ENCODE measurements at regions not wholly inside any gene's neighbourhood (a gene's known extent, or its start where the extent isn't known, plus 50 kb on each side); places are given as distances from the start of the nearest gene placed in this dataset.

GRCh38 chr3:148601766-148602685 lies 95.7 kb upstream of the AGTR1 start:
- ATAC-seq (no peak), DNase-seq (no peak)
- no peaks in the 10 kb centered on the region for H3K4me1 Mint-ChIP-seq
- CTCF ChIA-PET, result no interaction called here
- intact Hi-C loops (cut with DNase I, micrococcal nuclease), result no loop called here
- H3K4me3 Mint-ChIP-seq, result no peak overlapping the region
- no peaks in the 10 kb centered on the region for H3K36me3 Mint-ChIP-seq (ENCODE audit: low read depth)
- no peaks in the 10 kb centered on the region for H3K9me3 Mint-ChIP-seq (ENCODE audit: low read depth)
- POLR2A ChIA-PET, result no interaction called here
- H3K27ac Mint-ChIP-seq, result no peak overlapping the region
- no peaks in the 10 kb centered on the region for H3K27me3 Mint-ChIP-seq

GRCh38 chr3:148604270-148605085 lies 93.2 kb upstream of the AGTR1 start:
- Mint-ChIP-seq H3K9me3 (ENCODE audit: low read depth) (peaks cover 4% of the 10 kb centered on the region), H3K36me3 (ENCODE audit: low read depth) (no peaks in the 10 kb centered on the region), H3K4me3 (no peak overlapping the region), H3K27me3 (no peaks in the 10 kb centered on the region), H3K4me1 (no peaks in the 10 kb centered on the region), H3K27ac (no peak overlapping the region)
- intact Hi-C loops (cut with DNase I, micrococcal nuclease), result no loop called here
- DNase-seq, result no peak
- ChIA-PET POLR2A (no interaction called here), CTCF (interaction anchor here (0.6 kb wide), 1 partner anchor 139 kb away, joined by 3 read pairs; no protein-coding TSS in a partner anchor)
- ATAC-seq, result no peak

- H3K36me3 Mint-ChIP-seq (ENCODE audit: low read depth), result no peaks in the 10 kb centered on the region
- H3K27me3 Mint-ChIP-seq, result no peaks in the 10 kb centered on the region
- no peak overlapping the region for H3K4me3 Mint-ChIP-seq
- intact Hi-C loops (cut with DNase I, micrococcal nuclease), result no loop called here
- ChIA-PET POLR2A (no interaction called here), CTCF (no interaction called here)
- H3K4me1 Mint-ChIP-seq, result no peaks in the 10 kb centered on the region
- ATAC-seq (no peak), DNase-seq (no peak)
- peaks cover 4% of the 10 kb centered on the region for H3K9me3 Mint-ChIP-seq (ENCODE audit: low read depth)
- H3K27ac Mint-ChIP-seq, result no peak overlapping the region
Measured at GRCh38 chr3:148605521-148605920, 92.2 kb upstream of the AGTR1 start.

- H3K4me3 Mint-ChIP-seq, result no peak overlapping the region
- CTCF ChIA-PET, result no interaction called here
- no peak overlapping the region for H3K27ac Mint-ChIP-seq
- H3K4me1 Mint-ChIP-seq, result no peaks in the 10 kb centered on the region
- no peak for DNase-seq
- no peaks in the 10 kb centered on the region for H3K27me3 Mint-ChIP-seq
- no peak for ATAC-seq
- H3K36me3 Mint-ChIP-seq (ENCODE audit: low read depth), result no peaks in the 10 kb centered on the region
- intact Hi-C loops (cut with DNase I, micrococcal nuclease), result no loop called here
- H3K9me3 Mint-ChIP-seq (ENCODE audit: low read depth), result peaks cover 4% of the 10 kb centered on the region
- POLR2A ChIA-PET, result no interaction called here
Measured at GRCh38 chr3:148606979-148607378, 90.7 kb upstream of the AGTR1 start.

- DNase-seq, result no peak
- no peak overlapping the region for H3K27ac Mint-ChIP-seq
- no peak overlapping the region for H3K4me3 Mint-ChIP-seq
- no peaks in the 10 kb centered on the region for H3K27me3 Mint-ChIP-seq
- H3K9me3 Mint-ChIP-seq (ENCODE audit: low read depth), result peaks cover 4% of the 10 kb centered on the region
- ChIA-PET CTCF (no interaction called here), POLR2A (no interaction called here)
- intact Hi-C loops (cut with DNase I, micrococcal nuclease), result no loop called here
- no peaks in the 10 kb centered on the region for H3K4me1 Mint-ChIP-seq
- ATAC-seq, result no peak
- no peaks in the 10 kb centered on the region for H3K36me3 Mint-ChIP-seq (ENCODE audit: low read depth)
Measured at GRCh38 chr3:148607491-148607890, 90.2 kb upstream of the AGTR1 start.

- ATAC-seq (no peak), DNase-seq (no peak)
- ChIA-PET CTCF (interaction anchor here (0.6 kb wide), 1 partner anchor 174 kb away, joined by 3 read pairs; no protein-coding TSS in a partner anchor), POLR2A (no interaction called here)
- Mint-ChIP-seq H3K27me3 (no peaks in the 10 kb centered on the region), H3K36me3 (ENCODE audit: low read depth) (no peaks in the 10 kb centered on the region), H3K4me3 (no peak overlapping the region), H3K27ac (no peak overlapping the region), H3K9me3 (ENCODE audit: low read depth) (peaks cover 4% of the 10 kb centered on the region), H3K4me1 (no peaks in the 10 kb centered on the region)
- intact Hi-C loops (cut with DNase I, micrococcal nuclease), result no loop called here
Measured at GRCh38 chr3:148612278-148612677, 85.4 kb upstream of the AGTR1 start.

GRCh38 chr3:148615382-148615781 lies 82.3 kb upstream of the AGTR1 start:
- CTCF ChIA-PET, result no interaction called here
- ATAC-seq (no peak), DNase-seq (no peak)
- POLR2A ChIA-PET, result no interaction called here
- intact Hi-C loops (cut with DNase I, micrococcal nuclease), result no loop called here
- Mint-ChIP-seq H3K4me3 (no peak overlapping the region), H3K27me3 (no peaks in the 10 kb centered on the region), H3K36me3 (ENCODE audit: low read depth) (no peaks in the 10 kb centered on the region), H3K27ac (no peak overlapping the region), H3K4me1 (no peaks in the 10 kb centered on the region), H3K9me3 (ENCODE audit: low read depth) (no peaks in the 10 kb centered on the region)

GRCh38 chr3:148625095-148625736 lies 72.5 kb upstream of the AGTR1 start:
- ATAC-seq (no peak), DNase-seq (no peak)
- Mint-ChIP-seq H3K36me3 (ENCODE audit: low read depth) (no peaks in the 10 kb centered on the region), H3K9me3 (ENCODE audit: low read depth) (peaks cover 8% of the 10 kb centered on the region), H3K27ac (no peak overlapping the region), H3K4me3 (no peak overlapping the region), H3K27me3 (no peaks in the 10 kb centered on the region), H3K4me1 (no peaks in the 10 kb centered on the region)
- ChIA-PET CTCF (no interaction called here), POLR2A (no interaction called here)
- intact Hi-C loops (cut with DNase I, micrococcal nuclease), result no loop called here

- H3K9me3 Mint-ChIP-seq (ENCODE audit: low read depth), result peaks cover 8% of the 10 kb centered on the region
Measured at GRCh38 chr3:148625991-148626390, 71.7 kb upstream of the AGTR1 start.

GRCh38 chr3:148629006-148629405 lies 68.7 kb upstream of the AGTR1 start:
- Mint-ChIP-seq H3K4me3 (no peak overlapping the region), H3K27me3 (no peaks in the 10 kb centered on the region), H3K27ac (no peak overlapping the region), H3K36me3 (ENCODE audit: low read depth) (no peaks in the 10 kb centered on the region), H3K4me1 (no peaks in the 10 kb centered on the region), H3K9me3 (ENCODE audit: low read depth) (peaks cover 19% of the 10 kb centered on the region)
- no peak for ATAC-seq
- DNase-seq, result no peak
- POLR2A ChIA-PET, result no interaction called here
- CTCF ChIA-PET, result no interaction called here
- intact Hi-C loops (cut with DNase I, micrococcal nuclease), result no loop called here

More at GRCh38 chr3:148625991-148626390, 71.7 kb upstream of the AGTR1 start:
- Mint-ChIP-seq H3K4me1 (no peaks in the 10 kb centered on the region), H3K4me3 (no peak overlapping the region), H3K27me3 (no peaks in the 10 kb centered on the region), H3K36me3 (ENCODE audit: low read depth) (no peaks in the 10 kb centered on the region), H3K27ac (no peak overlapping the region)
- CTCF ChIA-PET, result no interaction called here
- ATAC-seq (no peak), DNase-seq (no peak)
- POLR2A ChIA-PET, result no interaction called here
- intact Hi-C loops (cut with DNase I, micrococcal nuclease), result no loop called here

- Mint-ChIP-seq H3K27me3 (no peaks in the 10 kb centered on the region), H3K27ac (no peak overlapping the region), H3K36me3 (ENCODE audit: low read depth) (no peaks in the 10 kb centered on the region), H3K4me3 (no peak overlapping the region), H3K9me3 (ENCODE audit: low read depth) (peaks cover 19% of the 10 kb centered on the region), H3K4me1 (no peaks in the 10 kb centered on the region)
- ChIA-PET POLR2A (no interaction called here), CTCF (interaction anchor here (0.7 kb wide), 1 partner anchor 12 kb away, joined by 3 read pairs; no protein-coding TSS in a partner anchor)
- ATAC-seq, result no peak
- DNase-seq, result no peak
- intact Hi-C loops (cut with DNase I, micrococcal nuclease), result no loop called here
Measured at GRCh38 chr3:148631124-148631903, 66.4 kb upstream of the AGTR1 start.

All from activated CD4-positive, alpha-beta T cell treated with anti-CD3 and anti-CD28 coated beads for 36 hours (primary cell).